K562 (cell line): ENCODE measurements at regions not wholly inside any gene's neighbourhood (a gene's known extent, or its start where the extent isn't known, plus 50 kb on each side); places are given as distances from the start of the nearest gene placed in this dataset.

Experiments used
- ATAC-seq: fragments of 200-7000 bp; cut with Tn5 transposase; 3 replicates; pipeline ENCODE4 v1.9.1; 2020; ENCODE audit warnings: moderate library complexity
- BruUV-seq: library from RNA; stranded (reverse); fragments of 400-500 nt; replicated peaks from 2 replicates; lab custom pipeline; 2021; lab: Mats Ljungman, UMichigan
- CTCF ChIA-PET: fragments of 300-600 bp; formaldehyde crosslinking; extraction: SDS; loops from one replicate; lab custom pipeline; 2021; ENCODE audit warnings: low intra/inter-chr PET ratio; lab: Yijun Ruan, JAX
- POLR2A ChIA-PET: fragments of 300-600, 350-650 bp; sonication (Branson Sonifier 250); formaldehyde crosslinking; extraction: SDS; loops from one replicate; lab custom pipeline; 2021; ENCODE audit warnings: antibody characterized with exemption, inconsistent platforms; lab: Yijun Ruan, JAX
- DNase-seq, 4 experiments: peaks; one replicate each; pipeline versions ENCODE4 v3.0.0 to v3.0.0-alpha.2; 2011 to 2018; ENCODE audit warnings: low spot score in 3 of 4, mixed read lengths in 3 of 4; ENCODE audit errors: extremely low read depth in 1 of 4
- FAIRE-seq: peaks from 2 replicates; lab custom pipeline; 2011; peaks lifted over from hg19 to GRCh38; lab: Jason Lieb, UNC
- H2AFZ ChIP-seq: 2 replicates; pipeline ENCODE4 v1.6.0; 2011; ENCODE audit warnings: low read depth, low read length, control low read depth, inconsistent platforms
- H3K27ac ChIP-seq: fragments of 200-600 bp; 3 replicates; pipeline ENCODE4 v1.8.0; 2011; ENCODE audit warnings: low read depth, mild to moderate bottlenecking, control low read depth, inconsistent platforms, low read length, moderate library complexity, mixed read lengths; ENCODE audit errors: extremely low read depth
- H3K27me3 ChIP-seq, 2 experiments: fragments of 300-600 bp in 1 of 2; 2 replicates in 1 of 2; 3 replicates in 1 of 2; pipeline versions ENCODE4 v1.6.0 to v1.8.0; 2011; ENCODE audit warnings: inconsistent platforms in 2 of 2, low read length in 2 of 2, mild to moderate bottlenecking in 1 of 2, mixed read lengths in 1 of 2, moderate library complexity in 1 of 2; ENCODE audit not compliant: control insufficient read depth in 2 of 2, insufficient read depth in 2 of 2
- H3K36me3 ChIP-seq: fragments of 300-600 bp; 3 replicates; pipeline ENCODE4 v1.8.0; 2011; ENCODE audit warnings: mild to moderate bottlenecking, low read length, inconsistent platforms; ENCODE audit not compliant: control insufficient read depth, insufficient read depth
- H3K4me1 ChIP-seq, 2 experiments: fragments of 200-600 bp in 1 of 2; replicated peaks in 1 of 2; 2 replicates in 1 of 2; 3 replicates in 1 of 2; pipeline versions ENCODE4 v1.5.1 to v1.8.0; 2011; ENCODE audit warnings: inconsistent platforms in 2 of 2, low read length in 2 of 2, mild to moderate bottlenecking in 1 of 2, mixed read lengths in 1 of 2, moderate library complexity in 1 of 2; ENCODE audit not compliant: control insufficient read depth in 2 of 2, insufficient read depth in 2 of 2
- H3K4me2 ChIP-seq: 2 replicates; pipeline ENCODE4 v1.6.1; 2011; ENCODE audit warnings: low read length, control low read depth, inconsistent platforms, mixed read lengths; ENCODE audit not compliant: insufficient read depth
- H3K4me3 ChIP-seq: fragments of 200-600 bp; sonication (generic), shearing (Covaris generic); 2 replicates; pipeline ENCODE4 v1.5.1; 2016; ENCODE audit warnings: control low read depth, inconsistent platforms
- H3K79me2 ChIP-seq: fragments of 200-600 bp; 3 replicates; pipeline ENCODE4 v1.8.0; 2011; ENCODE audit warnings: low read length, inconsistent platforms; ENCODE audit not compliant: control insufficient read depth, insufficient read depth
- H3K9ac ChIP-seq, 2 experiments: 2 replicates each; pipeline versions ENCODE4 v1.6.0 to v1.6.1; 2011; ENCODE audit warnings: low read depth in 2 of 2, low read length in 2 of 2, control low read depth in 1 of 2, inconsistent platforms in 1 of 2, mild to moderate bottlenecking in 1 of 2, mixed read lengths in 1 of 2; ENCODE audit not compliant: insufficient read depth in 1 of 2
- H3K9me1 ChIP-seq: one replicate; pipeline ENCODE4 v1.6.0; 2011; ENCODE audit warnings: inconsistent platforms, mild to moderate bottlenecking, low read length, moderate library complexity; ENCODE audit not compliant: control insufficient read depth, insufficient read depth
- H3K9me3 ChIP-seq: replicated peaks from 2 replicates; pipeline ENCODE4 v1.5.1; 2011; ENCODE audit warnings: low read depth, low read length, inconsistent platforms; ENCODE audit not compliant: control insufficient read depth, insufficient read depth
- H4K20me1 ChIP-seq: replicated peaks from 2 replicates; pipeline ENCODE4 v1.6.1; 2011; ENCODE audit warnings: low read length, inconsistent platforms, mixed read lengths; ENCODE audit not compliant: control insufficient read depth, insufficient read depth
- E2F3 ChIP-seq: fragments of 250-450 bp; sonication (Bioruptor Pico); IDR thresholded peaks from 2 replicates; pipeline ENCODE4 v1.4.0; 2020; ENCODE audit warnings: mild to moderate bottlenecking
- EP300 ChIP-seq: IDR thresholded peaks from 2 replicates; pipeline ENCODE4 v1.6.1; 2012; ENCODE audit warnings: low read length, improper control_type of control experiment
- ETV1 ChIP-seq: fragments of 450-650 bp; conservative IDR thresholded peaks from 2 replicates; pipeline ENCODE4 v1.6.1; 2016; ENCODE audit warnings: missing genetic modification characterization, control low read depth, low read depth, missing compliant biosample characterization
- FOXK1 ChIP-seq: sonication (generic); formaldehyde crosslinking; IDR thresholded peaks from 2 replicates; pipeline ENCODE4 v1.8.0; 2022; ENCODE audit warnings: missing genetic modification reagents, mild to moderate bottlenecking, borderline replicate concordance
- GABPB1 ChIP-seq: sonication (generic); formaldehyde crosslinking; IDR thresholded peaks from 2 replicates; pipeline ENCODE4 v1.8.0; 2022; ENCODE audit warnings: mild to moderate bottlenecking, missing genetic modification reagents
- HNRNPUL1 ChIP-seq: fragments of 200-400 bp; formaldehyde crosslinking; IDR thresholded peaks from 2 replicates; pipeline ENCODE4 v1.6.1; 2017; ENCODE audit warnings: low read length
- KDM2B ChIP-seq: fragments of 250-450 bp; sonication (Bioruptor Pico); IDR thresholded peaks from 2 replicates; pipeline ENCODE4 v1.8.0; 2021; ENCODE audit warnings: mild to moderate bottlenecking, moderate library complexity
- NFATC3 ChIP-seq: fragments of 450-650 bp; IDR thresholded peaks from 2 replicates; pipeline ENCODE4 v1.6.1; 2017; ENCODE audit warnings: mild to moderate bottlenecking
- NFRKB ChIP-seq: fragments of 450-650 bp; IDR thresholded peaks from 2 replicates; pipeline ENCODE4 v1.6.1; 2016; ENCODE audit warnings: low read depth
- NFYB ChIP-seq: IDR thresholded peaks from 2 replicates; pipeline ENCODE4 v1.6.1; 2011; ENCODE audit warnings: mild to moderate bottlenecking, moderate library complexity; ENCODE audit not compliant: insufficient read length; ENCODE audit errors: extremely low read depth
- NR4A1 ChIP-seq, 2 experiments: fragments of 250-450 bp in 1 of 2; fragments of 450-650 bp in 1 of 2; sonication (Bioruptor Pico) in 1 of 2; IDR thresholded peaks; 2 replicates each; pipeline versions ENCODE4 v1.4.0 to v1.6.1; 2016 to 2020; ENCODE audit warnings: mild to moderate bottlenecking in 2 of 2, missing compliant biosample characterization in 1 of 2, missing genetic modification characterization in 1 of 2, moderate library complexity in 1 of 2
- PRPF4 ChIP-seq: fragments of 200-400 bp; formaldehyde crosslinking; IDR thresholded peaks from one replicate; pipeline ENCODE4 v1.6.1; 2017; ENCODE audit warnings: low read length, low read depth, mild to moderate bottlenecking; ENCODE audit not compliant: insufficient read depth, poor library complexity, severe bottlenecking
- RBM17 ChIP-seq: fragments of 200-400 bp; formaldehyde crosslinking; IDR thresholded peaks from 2 replicates; pipeline ENCODE4 v1.6.1; 2017; ENCODE audit warnings: low read depth, mild to moderate bottlenecking, low read length, borderline replicate concordance
- SP1 ChIP-seq: sonication (generic); formaldehyde crosslinking; IDR thresholded peaks from 2 replicates; pipeline ENCODE4 v1.8.1; 2022; ENCODE audit warnings: mild to moderate bottlenecking, missing genetic modification reagents
- ZBTB1 ChIP-seq: sonication (generic); formaldehyde crosslinking; IDR thresholded peaks from 2 replicates; pipeline ENCODE4 v1.8.1; 2023; ENCODE audit warnings: missing genetic modification reagents, low read depth, mild to moderate bottlenecking, borderline replicate concordance
- ZNF212 ChIP-seq: fragments of 450-650 bp; formaldehyde crosslinking; IDR thresholded peaks from 2 replicates; pipeline ENCODE4 v1.4.0; 2020; ENCODE audit warnings: mild to moderate bottlenecking
- ZNF668 ChIP-seq: fragments of 250-450 bp; sonication (Bioruptor Pico); IDR thresholded peaks from 2 replicates; pipeline ENCODE4 v1.8.0; 2022; ENCODE audit warnings: mild to moderate bottlenecking, inconsistent platforms
- WGBS: fragments of 100-300 bp; shearing (Covaris generic); methylation state at CpG from one replicate; pipeline ENCODE4 v1.1.6; 2016; ENCODE audit warnings: low coverage, mixed read lengths; ENCODE audit not compliant: insufficient coverage; ENCODE audit errors: missing lambda C conversion rate; 5-methylcytosine and 5-hydroxymethylcytosine counted together
- in situ Hi-C: fragments of 300-500 bp; cut with MboI; formaldehyde crosslinking; loops from 4 replicates; pipeline ENCODE4 v1.15.0; 2018; ENCODE audit warnings: inconsistent platforms, mixed read lengths
- intact Hi-C: fragments of 100-400 bp; cut with micrococcal nuclease; formaldehyde crosslinking; loops from 2 replicates; pipeline ENCODE4 v1.14.2; 2022
- TF ChIP-seq, protein P1 (sequence below): fragments of 450-650 bp; IDR thresholded peaks from 2 replicates; pipeline ENCODE4 v1.6.1; 2016; ENCODE audit warnings: mild to moderate bottlenecking
- TF ChIP-seq, protein P2 (sequence below): fragments of 450-650 bp; IDR thresholded peaks from 2 replicates; pipeline ENCODE4 v1.6.1; 2017; ENCODE audit warnings: antibody characterized with exemption
- TF ChIP-seq, protein P3 (sequence below): fragments of 250-450 bp; sonication (Bioruptor Pico); IDR thresholded peaks from 2 replicates; pipeline ENCODE4 v1.5.0; 2021

DNA sequence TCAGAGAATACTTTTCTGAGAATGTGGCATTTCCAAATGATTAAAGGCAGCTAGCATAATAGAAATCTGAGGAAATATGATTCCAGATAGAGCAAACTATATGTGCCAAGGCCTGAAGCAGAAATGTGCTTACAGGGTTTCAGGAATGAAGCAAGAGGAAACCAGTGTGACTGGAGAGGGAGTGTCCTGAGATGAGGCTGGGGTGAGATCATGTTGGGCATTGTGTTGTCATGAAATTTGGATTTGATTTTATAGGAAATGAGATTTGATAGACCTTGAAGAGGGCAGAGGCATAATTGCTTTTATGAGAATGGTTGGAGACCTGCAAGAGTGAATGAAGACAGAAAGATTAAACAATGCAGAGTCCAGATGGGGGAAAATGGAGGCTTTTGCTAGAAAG is 338.1 kb upstream of the SNX7 start (continued):
- TF ChIP-seq, protein P1, sequence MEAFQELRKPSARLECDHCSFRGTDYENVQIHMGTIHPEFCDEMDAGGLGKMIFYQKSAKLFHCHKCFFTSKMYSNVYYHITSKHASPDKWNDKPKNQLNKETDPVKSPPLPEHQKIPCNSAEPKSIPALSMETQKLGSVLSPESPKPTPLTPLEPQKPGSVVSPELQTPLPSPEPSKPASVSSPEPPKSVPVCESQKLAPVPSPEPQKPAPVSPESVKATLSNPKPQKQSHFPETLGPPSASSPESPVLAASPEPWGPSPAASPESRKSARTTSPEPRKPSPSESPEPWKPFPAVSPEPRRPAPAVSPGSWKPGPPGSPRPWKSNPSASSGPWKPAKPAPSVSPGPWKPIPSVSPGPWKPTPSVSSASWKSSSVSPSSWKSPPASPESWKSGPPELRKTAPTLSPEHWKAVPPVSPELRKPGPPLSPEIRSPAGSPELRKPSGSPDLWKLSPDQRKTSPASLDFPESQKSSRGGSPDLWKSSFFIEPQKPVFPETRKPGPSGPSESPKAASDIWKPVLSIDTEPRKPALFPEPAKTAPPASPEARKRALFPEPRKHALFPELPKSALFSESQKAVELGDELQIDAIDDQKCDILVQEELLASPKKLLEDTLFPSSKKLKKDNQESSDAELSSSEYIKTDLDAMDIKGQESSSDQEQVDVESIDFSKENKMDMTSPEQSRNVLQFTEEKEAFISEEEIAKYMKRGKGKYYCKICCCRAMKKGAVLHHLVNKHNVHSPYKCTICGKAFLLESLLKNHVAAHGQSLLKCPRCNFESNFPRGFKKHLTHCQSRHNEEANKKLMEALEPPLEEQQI: no peak
- TF ChIP-seq PRPF4: no peak
- no peak for TF ChIP-seq HNRNPUL1
- no peak for TF ChIP-seq ZNF668 (CRISPR knock-in tag)
- TF ChIP-seq NR4A1 (CRISPR knock-in tag; IDR thresholded peaks at IDR 0.05): no peak
- no peak for TF ChIP-seq NR4A1 (tag; IDR thresholded peaks at IDR 0.05)
- TF ChIP-seq SP1: no peak

DNA sequence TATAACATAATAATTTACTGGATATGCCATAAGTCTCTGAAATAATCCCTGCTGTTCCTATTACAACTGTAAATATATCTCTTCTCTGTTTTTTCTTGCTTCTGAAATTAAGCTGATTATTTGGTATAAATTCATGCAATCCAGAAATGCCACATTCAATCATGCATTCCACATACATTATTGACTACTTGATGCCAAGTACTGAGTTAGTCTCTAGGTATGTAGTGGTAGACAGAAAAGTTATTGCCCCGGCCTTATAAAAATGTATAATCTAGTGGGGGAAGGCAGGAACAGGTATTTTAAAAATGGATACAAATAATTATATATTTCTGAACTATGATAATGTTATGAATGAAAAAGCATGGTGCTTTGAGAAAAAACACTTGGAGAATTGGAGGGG is 338.6 kb upstream of the SNX7 start:
- no TSS peak for BruUV-seq
- Histone ChIP-seq H3K27ac (no peak overlapping the region), H3K9me3 (no peaks in the 10 kb centered on the region), H3K9ac (no peak overlapping the region), H3K27me3 (no peaks in the 10 kb centered on the region), H3K4me2 (no peak overlapping the region), H3K4me1 (no peaks in the 10 kb centered on the region), H4K20me1 (no peaks in the 10 kb centered on the region), H2AFZ (no peak overlapping the region), H3K36me3 (no peaks in the 10 kb centered on the region), H3K9me1 (no peaks in the 10 kb centered on the region), H3K79me2 (no peaks in the 10 kb centered on the region), H3K4me3 (no peak overlapping the region)
- FAIRE-seq: no peak
- WGBS: 4% methylated on average over 1 of the region's 1 CpG
- ChIA-PET CTCF (no interaction called here), POLR2A (no interaction called here)
- in situ Hi-C loops: no loop called here
- no peak for DNase-seq
- no peak for ATAC-seq
- intact Hi-C loops: no loop called here
- TF ChIP-seq ZBTB1 (CRISPR knock-in tag) (no peak), NFYB (no peak), KDM2B (CRISPR knock-in tag) (no peak), RBM17 (no peak), ZNF212 (CRISPR knock-in tag) (no peak), ETV1 (tag) (no peak), E2F3 (CRISPR knock-in tag) (no peak), FOXK1 (CRISPR knock-in tag) (no peak), NFRKB (no peak), NFATC3 (no peak), GABPB1 (CRISPR knock-in tag) (no peak), EP300 (no peak)
- TF ChIP-seq, protein P2, sequence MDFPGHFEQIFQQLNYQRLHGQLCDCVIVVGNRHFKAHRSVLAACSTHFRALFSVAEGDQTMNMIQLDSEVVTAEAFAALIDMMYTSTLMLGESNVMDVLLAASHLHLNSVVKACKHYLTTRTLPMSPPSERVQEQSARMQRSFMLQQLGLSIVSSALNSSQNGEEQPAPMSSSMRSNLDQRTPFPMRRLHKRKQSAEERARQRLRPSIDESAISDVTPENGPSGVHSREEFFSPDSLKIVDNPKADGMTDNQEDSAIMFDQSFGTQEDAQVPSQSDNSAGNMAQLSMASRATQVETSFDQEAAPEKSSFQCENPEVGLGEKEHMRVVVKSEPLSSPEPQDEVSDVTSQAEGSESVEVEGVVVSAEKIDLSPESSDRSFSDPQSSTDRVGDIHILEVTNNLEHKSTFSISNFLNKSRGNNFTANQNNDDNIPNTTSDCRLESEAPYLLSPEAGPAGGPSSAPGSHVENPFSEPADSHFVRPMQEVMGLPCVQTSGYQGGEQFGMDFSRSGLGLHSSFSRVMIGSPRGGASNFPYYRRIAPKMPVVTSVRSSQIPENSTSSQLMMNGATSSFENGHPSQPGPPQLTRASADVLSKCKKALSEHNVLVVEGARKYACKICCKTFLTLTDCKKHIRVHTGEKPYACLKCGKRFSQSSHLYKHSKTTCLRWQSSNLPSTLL: no peak
- TF ChIP-seq, protein P3, sequence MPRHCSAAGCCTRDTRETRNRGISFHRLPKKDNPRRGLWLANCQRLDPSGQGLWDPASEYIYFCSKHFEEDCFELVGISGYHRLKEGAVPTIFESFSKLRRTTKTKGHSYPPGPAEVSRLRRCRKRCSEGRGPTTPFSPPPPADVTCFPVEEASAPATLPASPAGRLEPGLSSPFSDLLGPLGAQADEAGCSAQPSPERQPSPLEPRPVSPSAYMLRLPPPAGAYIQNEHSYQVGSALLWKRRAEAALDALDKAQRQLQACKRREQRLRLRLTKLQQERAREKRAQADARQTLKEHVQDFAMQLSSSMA (CRISPR knock-in tag): no peak
